Activated T-cell treated with anti-CD3 and anti-CD28 coated beads, Interleukin-2, amount 50 U/mL, for 1 hour (primary cell): ENCODE measurements at regions not wholly inside any gene's neighbourhood (a gene's known extent, or its start where the extent isn't known, plus 50 kb on each side); places are given as distances from the start of the nearest gene placed in this dataset.

Source experiments
- DNase-seq: peaks from one replicate; pipeline ENCODE4 v3.0.0-alpha.2; 2020

GRCh38 chr1:4932311-4933030 lies 278.1 kb downstream of the AJAP1 start:
- DNase-seq = no peak

- DNase-seq = no peak
These were observed 277.1 kb downstream of the AJAP1 start for GRCh38 chr1:4931486-4931885.

- DNase-seq = no peak
These were observed 273.8 kb downstream of the AJAP1 start for GRCh38 chr1:4928186-4928585.

- DNase-seq = no peak
These were observed 269.9 kb downstream of the AJAP1 start for GRCh38 chr1:4924356-4924755.

- DNase-seq = no peak
These were observed 262.2 kb downstream of the AJAP1 start for GRCh38 chr1:4916610-4917009.

- no peak for DNase-seq
These were observed 260.7 kb downstream of the AJAP1 start for GRCh38 chr1:4915154-4915553.

GRCh38 chr1:4908486-4908885 lies 254.1 kb downstream of the AJAP1 start:
- DNase-seq = no peak

GRCh38 chr1:4894566-4894965 lies 240.2 kb downstream of the AJAP1 start:
- DNase-seq = no peak

- DNase-seq = no peak
These were observed 226.2 kb downstream of the AJAP1 start for GRCh38 chr1:4880626-4881025.

GRCh38 chr1:4877426-4877825 lies 223.0 kb downstream of the AJAP1 start:
- no peak for DNase-seq

GRCh38 chr1:4871373-4871772 lies 217.0 kb downstream of the AJAP1 start:
- DNase-seq = no peak

GRCh38 chr1:4868521-4868920 lies 214.1 kb downstream of the AJAP1 start:
- DNase-seq = no peak

- no peak for DNase-seq
These were observed 202.0 kb downstream of the AJAP1 start for GRCh38 chr1:4856396-4856795.

GRCh38 chr1:4854367-4854766 lies 200.0 kb downstream of the AJAP1 start:
- no peak for DNase-seq

- no peak for DNase-seq
These were observed 199.5 kb downstream of the AJAP1 start for GRCh38 chr1:4853904-4854303.

GRCh38 chr1:4851385-4852065 lies 197.1 kb downstream of the AJAP1 start:
- DNase-seq = no peak

GRCh38 chr1:4848431-4848830 lies 194.0 kb downstream of the AJAP1 start:
- no peak for DNase-seq

GRCh38 chr1:4847711-4848110 lies 193.3 kb downstream of the AJAP1 start:
- DNase-seq = no peak
